Glomerular visceral epithelial cell (primary cell): ENCODE measurements at regions not wholly inside any gene's neighbourhood (a gene's known extent, or its start where the extent isn't known, plus 50 kb on each side); places are given as distances from the start of the nearest gene placed in this dataset.
A peak's percentile ranks its signal among the peaks of the same experiment; 100 is the strongest.

Source experiments
- DNase-seq: peaks from one replicate; pipeline ENCODE4 v3.0.0-alpha.2; 2016; ENCODE audit errors: extremely low spot score

GRCh38 chr17:14901376-14901775 is 363.8 kb downstream of the PMP22 start:
- no peak for DNase-seq

GRCh38 chr17:14886200-14886739 is 378.9 kb downstream of the PMP22 start:
- no peak for DNase-seq

- DNase-seq, result no peak
Observed at GRCh38 chr17:14882131-14882530, 383.0 kb downstream of the PMP22 start.

GRCh38 chr17:14875557-14876412 is 389.3 kb downstream of the PMP22 start:
- no peak for DNase-seq

- no peak for DNase-seq
Observed at GRCh38 chr17:14873996-14874395, 391.1 kb downstream of the PMP22 start.

- no peak for DNase-seq
Observed at GRCh38 chr17:14873540-14873939, 391.6 kb downstream of the PMP22 start.

- DNase-seq, result no peak
Observed at GRCh38 chr17:14871921-14872320, 393.2 kb downstream of the PMP22 start.

- DNase-seq, result no peak
Observed at GRCh38 chr17:14866266-14866665, 398.9 kb downstream of the PMP22 start.

GRCh38 chr17:14864127-14864526 is 401.0 kb downstream of the PMP22 start:
- no peak for DNase-seq

GRCh38 chr17:14859542-14859941 is 405.6 kb downstream of the PMP22 start:
- DNase-seq, result no peak

GRCh38 chr17:14856176-14856575 is 408.9 kb downstream of the PMP22 start:
- DNase-seq, result no peak

- no peak for DNase-seq
Observed at GRCh38 chr17:14854691-14855090, 410.4 kb downstream of the PMP22 start.

- no peak for DNase-seq
Observed at GRCh38 chr17:14845591-14846281, 419.4 kb downstream of the PMP22 start.

- DNase-seq, result no peak
Observed at GRCh38 chr17:14843086-14843795, 421.9 kb downstream of the PMP22 start.

- peak; percentile 3 for DNase-seq
Observed at GRCh38 chr17:14840616-14841231, 424.4 kb downstream of the PMP22 start.

GRCh38 chr17:14838567-14838966 is 426.6 kb downstream of the PMP22 start:
- DNase-seq, result no peak

GRCh38 chr17:14833201-14833785 is 431.8 kb downstream of the PMP22 start:
- DNase-seq, result no peak

- no peak for DNase-seq
Observed at GRCh38 chr17:14831491-14831890, 433.6 kb downstream of the PMP22 start.

GRCh38 chr17:14827396-14827919 is 437.7 kb downstream of the PMP22 start:
- no peak for DNase-seq

- DNase-seq, result no peak
Observed at GRCh38 chr17:14826358-14826757, 438.8 kb downstream of the PMP22 start.

GRCh38 chr17:14818469-14818868 is 446.7 kb downstream of the PMP22 start:
- DNase-seq, result no peak
